Gastroesophageal sphincter (tissue), 3 donors: ENCODE measurements at regions not wholly inside any gene's neighbourhood (a gene's known extent, or its start where the extent isn't known, plus 50 kb on each side); places are given as distances from the start of the nearest gene placed in this dataset.

Source experiments
- CTCF ChIP-seq, 4 experiments: fragments of 200-600 bp in 2 of 4; fragments of 450-650 bp in 2 of 4; sonication (generic) in 1 of 4; IDR thresholded peaks; one replicate each; pipeline ENCODE4 v1.5.1; 2017 to 2019; ENCODE audit warnings: antibody characterized with exemption in 4 of 4, mild to moderate bottlenecking in 2 of 4, moderate library complexity in 2 of 4
- EP300 ChIP-seq: sonication (generic); formaldehyde crosslinking; IDR thresholded peaks from one replicate; pipeline ENCODE4 v1.6.1; 2017; ENCODE audit warnings: antibody characterized with exemption, mild to moderate bottlenecking
- POLR2A ChIP-seq, 2 donors: fragments of 450-650 bp; IDR thresholded peaks; one replicate each; pipeline ENCODE4 v1.6.1; 2017; ENCODE audit warnings: antibody characterized with exemption in 2 of 2, mild to moderate bottlenecking in 2 of 2, moderate library complexity in 1 of 2

- peak in 1 of 4 experiments; percentile 25 for TF ChIP-seq CTCF (IDR thresholded peaks at IDR 0.05)
- TF ChIP-seq POLR2A (IDR thresholded peaks at IDR 0.05) = no peak
- no peak for TF ChIP-seq EP300
Measured at GRCh38 chr1:79982211-79982610, 975.7 kb upstream of the ADGRL4 start.
